ENCODE measurements at regions not wholly inside any gene's neighbourhood (a gene's known extent, or its start where the extent isn't known, plus 50 kb on each side); places are given as distances from the start of the nearest gene placed in this dataset.

DNA sequence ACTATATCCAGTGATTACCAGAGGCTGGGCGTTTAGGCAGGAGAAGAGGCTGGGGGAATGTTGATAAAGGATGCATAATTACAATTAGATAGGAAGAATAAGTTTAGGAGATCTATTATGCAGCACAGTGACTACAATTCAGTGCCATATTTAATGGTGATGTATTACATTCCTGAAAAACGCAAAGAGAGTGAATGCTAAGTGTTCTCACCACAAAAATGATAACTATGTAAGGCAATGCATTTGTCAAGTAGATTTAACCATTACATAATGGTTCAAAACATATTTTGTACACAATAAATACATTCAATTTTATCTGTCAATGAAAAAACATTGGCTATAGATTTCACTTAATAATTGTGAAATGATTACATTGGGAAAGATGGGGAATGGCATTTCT, 548.9 kb downstream of the NUF2 start:
- no peak for DNase-seq
- intact Hi-C loops (cut with DNase I): no loop called here
- Histone ChIP-seq H3K27ac (no peak overlapping the region), H3K4me3 (no peak overlapping the region), H3K9me3 (no peaks in the 10 kb centered on the region), H3K36me3 (no peaks in the 10 kb centered on the region), H3K4me1 (no peaks in the 10 kb centered on the region), H3K27me3 (no peaks in the 10 kb centered on the region)
- no peak for TF ChIP-seq CTCF (IDR thresholded peaks at IDR 0.05)
- no peak for ATAC-seq
- no peak for FAIRE-seq
- 14 to 22% methylated on average over 2 of the region's 2 CpGs for WGBS, 2 donors

- H3K4me3 ChIP-seq: no peak overlapping the region
- intact Hi-C loops (cut with DNase I): no loop called here
- no peaks in the 10 kb centered on the region for H3K36me3 ChIP-seq
- ATAC-seq (no peak), DNase-seq (no peak), FAIRE-seq (no peak)
- no peaks in the 10 kb centered on the region for H3K9me3 ChIP-seq
- no peak for TF ChIP-seq CTCF (IDR thresholded peaks at IDR 0.05)
- H3K4me1 ChIP-seq: no peaks in the 10 kb centered on the region
- no peak overlapping the region for H3K27ac ChIP-seq
- 56 to 71% methylated on average over 4 of the region's 4 CpGs for WGBS, 2 donors
- H3K27me3 ChIP-seq: no peaks in the 10 kb centered on the region
Observed at GRCh38 chr1:163872067-163872466, 550.3 kb downstream of the NUF2 start.

- Histone ChIP-seq H3K9me3 (no peaks in the 10 kb centered on the region), H3K4me3 (no peak overlapping the region), H3K36me3 (no peaks in the 10 kb centered on the region), H3K27me3 (no peaks in the 10 kb centered on the region), H3K27ac (no peak overlapping the region), H3K4me1 (no peaks in the 10 kb centered on the region)
- 34 to 67% methylated on average over 1 of the region's 1 CpG for WGBS, 2 donors
- FAIRE-seq (no peak), DNase-seq (no peak), ATAC-seq (no peak)
- intact Hi-C loops (cut with DNase I): no loop called here
- TF ChIP-seq CTCF (IDR thresholded peaks at IDR 0.05): peak in 1 of 4 donors; percentile 22
Observed at GRCh38 chr1:163874070-163874469, 552.3 kb downstream of the NUF2 start.

DNA sequence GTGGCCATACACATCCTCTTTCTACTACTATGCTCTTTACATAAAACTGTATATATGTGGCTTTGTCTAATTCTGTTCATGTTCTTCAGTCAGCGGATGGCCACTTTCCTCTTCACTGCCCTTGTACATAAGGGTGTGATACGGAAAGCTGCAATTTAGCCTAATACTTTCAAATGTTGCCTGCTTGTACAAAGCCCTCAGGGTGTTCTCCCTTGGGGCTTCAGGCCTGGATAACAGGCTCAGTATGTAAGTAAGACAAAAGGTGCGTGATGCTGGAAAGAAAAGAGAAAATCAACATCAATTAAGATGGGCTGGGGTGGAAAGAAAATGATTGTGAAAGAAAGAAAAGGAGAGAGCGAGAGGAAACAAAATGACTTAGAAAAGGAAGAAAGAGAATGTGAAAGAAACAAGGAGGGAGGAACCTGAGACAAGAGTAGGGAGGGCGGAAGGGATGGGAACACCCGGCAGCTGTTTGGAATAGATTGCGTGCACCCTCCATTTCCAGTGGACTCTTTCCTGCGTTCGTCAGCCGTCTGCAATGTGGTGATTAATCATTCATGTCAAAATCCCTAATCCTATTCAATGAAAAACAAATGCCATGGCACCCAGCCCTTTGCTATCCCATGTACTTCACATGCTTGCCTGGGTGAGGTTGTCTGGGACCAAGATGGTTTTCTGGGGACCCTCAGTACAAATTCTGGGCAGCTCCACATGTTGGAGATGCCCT, 553.6 kb downstream of the NUF2 start:
- FAIRE-seq (no peak), ATAC-seq (peak in 3 of 4 donors; percentile 23 to 54 (median 46))

More for the DNA sequence above, 553.6 kb downstream of the NUF2 start:
- Histone ChIP-seq H3K27ac (no peak overlapping the region), H3K4me3 (no peak overlapping the region), H3K27me3 (no peaks in the 10 kb centered on the region), H3K9me3 (no peaks in the 10 kb centered on the region), H3K36me3 (no peaks in the 10 kb centered on the region), H3K4me1 (no peaks in the 10 kb centered on the region)
- no peak for DNase-seq
- 49 to 60% methylated on average over 10 of the region's 10 CpGs for WGBS, 2 donors
- intact Hi-C loops (cut with DNase I): no loop called here
- no peak for TF ChIP-seq CTCF (IDR thresholded peaks at IDR 0.05)
